ENCODE measurements at regions not wholly inside any gene's neighbourhood (a gene's known extent, or its start where the extent isn't known, plus 50 kb on each side); places are given as distances from the start of the nearest gene placed in this dataset.
"Not testable (repeated sequence)": the region's sequence is repeated elsewhere in the genome, so short reads cannot be mapped to it uniquely, and the experiment has no call there.

DNA sequence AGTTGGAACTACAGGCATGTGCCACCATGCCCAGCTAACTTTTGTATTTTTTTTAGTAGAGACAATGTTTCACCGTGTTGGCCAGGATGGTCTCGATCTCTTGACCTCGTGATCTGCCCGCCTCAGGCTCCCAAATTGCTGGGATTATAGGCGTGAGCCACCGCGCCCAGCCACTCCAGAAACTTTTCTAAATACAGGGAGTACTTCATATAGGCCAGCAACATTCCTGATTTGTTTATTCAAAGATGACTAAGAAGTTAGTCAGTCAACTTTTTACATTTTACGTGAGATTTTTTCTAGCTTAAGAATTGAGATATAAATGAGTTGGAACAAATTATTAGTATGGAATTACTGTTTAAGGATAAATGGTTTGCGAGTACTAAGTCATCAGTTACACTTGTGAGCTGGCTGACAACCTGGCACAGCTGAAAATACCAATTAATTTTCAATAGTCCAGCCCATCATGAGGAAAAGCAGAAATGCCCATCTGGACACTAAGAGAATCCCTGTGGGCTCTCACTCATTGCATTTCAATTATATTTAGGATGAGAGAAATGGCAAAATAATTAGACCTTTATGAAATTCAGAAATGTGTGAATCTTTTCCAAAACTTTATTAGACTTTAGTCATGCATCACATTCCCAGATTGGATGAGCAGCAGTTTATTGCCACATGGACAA lies 430.8 kb upstream of the SPATA31A3 start:
- not testable (repeated sequence) for DNase-seq (ENCODE audit: low read depth, low spot score)

- not testable (repeated sequence) for DNase-seq (ENCODE audit: low read depth, low spot score)
These were observed 426.2 kb upstream of the SPATA31A3 start for GRCh38 chr9:67418496-67419079.

- not testable (repeated sequence) for DNase-seq (ENCODE audit: low read depth, low spot score)
These were observed 425.1 kb upstream of the SPATA31A3 start for GRCh38 chr9:67417341-67417983.

GRCh38 chr9:67416639-67417038 lies 424.3 kb upstream of the SPATA31A3 start:
- DNase-seq (ENCODE audit: low read depth, low spot score): peak; percentile 1

- DNase-seq (ENCODE audit: low read depth, low spot score): not testable (repeated sequence)
These were observed 418.4 kb upstream of the SPATA31A3 start for GRCh38 chr9:67410606-67411220.

GRCh38 chr9:67403739-67404138 lies 411.4 kb upstream of the SPATA31A3 start:
- DNase-seq (ENCODE audit: low read depth, low spot score): not testable (repeated sequence)

DNA sequence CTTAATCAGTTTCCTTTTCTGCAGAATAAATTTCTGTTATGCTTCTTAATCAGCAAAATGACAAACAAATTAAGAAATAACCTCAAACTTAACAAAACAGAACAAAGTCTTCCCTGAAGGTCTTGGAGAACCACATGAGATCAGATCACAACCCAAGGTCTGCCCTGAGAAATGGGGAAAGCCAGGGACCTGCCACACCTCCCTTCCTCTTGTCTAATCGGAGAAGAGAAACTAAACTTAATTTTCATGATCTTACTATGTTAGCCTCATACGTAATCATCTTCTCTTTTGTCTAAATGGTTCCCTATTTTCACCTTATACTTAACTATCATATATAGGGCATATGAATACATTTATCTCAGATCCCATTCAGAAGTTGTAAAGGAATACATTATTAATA lies 405.4 kb upstream of the SPATA31A3 start:
- DNase-seq (ENCODE audit: low read depth, low spot score): not testable (repeated sequence)

- not testable (repeated sequence) for DNase-seq (ENCODE audit: low read depth, low spot score)
These were observed 402.4 kb upstream of the SPATA31A3 start for GRCh38 chr9:67394782-67395181.

DNA sequence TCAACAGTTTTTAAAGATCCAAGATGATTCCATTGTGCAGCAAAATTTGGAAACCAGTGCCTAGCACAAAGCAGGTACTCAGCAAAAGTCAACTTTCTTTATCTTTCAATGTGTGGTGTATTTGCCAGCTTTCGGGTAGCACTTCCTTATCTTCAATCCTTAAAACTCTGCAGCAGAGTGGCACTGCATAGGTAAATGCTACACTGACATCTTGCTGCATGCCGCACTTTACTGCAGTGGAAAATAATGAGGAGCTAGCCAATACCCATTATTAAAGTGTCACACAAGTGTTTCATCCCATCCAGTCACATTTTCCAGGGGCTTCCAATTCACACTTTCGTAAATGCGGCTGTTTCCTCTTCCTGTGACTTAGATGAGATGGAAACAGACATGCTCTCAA lies 401.7 kb upstream of the SPATA31A3 start:
- DNase-seq (ENCODE audit: low read depth, low spot score): not testable (repeated sequence)

DNA sequence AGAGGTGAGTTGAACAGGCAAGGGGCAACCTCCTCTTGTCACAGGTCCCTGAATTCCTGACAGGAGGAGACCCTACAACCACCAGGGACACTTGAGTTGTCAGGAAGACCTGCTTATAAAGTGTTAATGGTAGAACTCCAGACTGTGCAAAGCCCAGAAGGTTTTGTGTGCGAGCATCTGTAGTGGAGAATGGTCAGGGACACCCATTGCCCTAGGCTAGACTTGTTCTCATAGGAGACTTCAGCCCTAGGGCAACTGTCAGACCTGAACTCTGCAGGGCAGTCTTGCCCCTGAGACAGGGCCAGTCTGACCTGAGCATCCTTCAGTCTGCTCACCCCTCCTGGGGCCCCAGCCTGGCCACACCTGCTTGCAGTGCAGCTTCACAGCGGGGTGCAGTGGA lies 377.3 kb upstream of the SPATA31A3 start:
- not testable (repeated sequence) for DNase-seq (ENCODE audit: low read depth, low spot score)

- DNase-seq (ENCODE audit: low read depth, low spot score): not testable (repeated sequence)
These were observed 370.0 kb upstream of the SPATA31A3 start for GRCh38 chr9:67362325-67362724.

DNA sequence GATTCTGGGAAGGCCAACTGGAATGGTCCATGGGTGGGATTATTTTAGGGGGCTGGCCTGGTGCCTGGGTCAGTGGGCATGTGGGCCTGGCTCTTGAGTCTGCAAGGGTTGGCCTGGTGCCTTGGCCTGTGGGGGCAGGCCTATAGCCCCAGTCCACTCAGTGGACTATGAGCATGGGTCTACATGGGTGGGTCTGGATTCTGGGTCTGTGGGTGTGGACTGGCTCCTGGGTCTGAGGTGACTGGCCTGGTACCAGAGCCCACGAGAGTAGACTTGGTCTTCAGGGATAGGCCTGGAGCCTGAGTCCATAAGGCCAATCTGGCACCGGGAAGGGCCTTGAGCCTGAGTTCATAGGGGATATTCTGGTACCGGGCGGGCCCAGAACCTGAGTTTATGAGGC lies 361.6 kb upstream of the SPATA31A3 start:
- not testable (repeated sequence) for DNase-seq (ENCODE audit: low read depth, low spot score)

DNA sequence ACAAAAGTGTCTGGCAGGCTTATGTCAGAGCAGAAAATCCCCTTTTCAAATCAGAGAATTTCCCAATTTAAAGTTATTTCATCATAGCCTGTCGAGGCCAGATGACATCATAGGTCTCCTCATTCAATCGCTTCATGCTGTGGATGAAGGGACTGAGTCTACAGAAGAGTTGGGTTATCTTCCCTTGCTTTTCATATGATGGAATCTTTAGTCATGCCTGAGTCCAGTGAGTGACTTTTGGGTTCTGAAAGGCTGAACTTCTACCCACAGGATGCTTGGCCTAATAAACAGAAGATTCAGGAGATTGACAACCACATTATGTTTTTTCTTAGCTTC lies 357.0 kb upstream of the SPATA31A3 start:
- DNase-seq (ENCODE audit: low read depth, low spot score): not testable (repeated sequence)

- not testable (repeated sequence) for DNase-seq (ENCODE audit: low read depth, low spot score)
These were observed 356.4 kb upstream of the SPATA31A3 start for GRCh38 chr9:67348562-67349423.

DNA sequence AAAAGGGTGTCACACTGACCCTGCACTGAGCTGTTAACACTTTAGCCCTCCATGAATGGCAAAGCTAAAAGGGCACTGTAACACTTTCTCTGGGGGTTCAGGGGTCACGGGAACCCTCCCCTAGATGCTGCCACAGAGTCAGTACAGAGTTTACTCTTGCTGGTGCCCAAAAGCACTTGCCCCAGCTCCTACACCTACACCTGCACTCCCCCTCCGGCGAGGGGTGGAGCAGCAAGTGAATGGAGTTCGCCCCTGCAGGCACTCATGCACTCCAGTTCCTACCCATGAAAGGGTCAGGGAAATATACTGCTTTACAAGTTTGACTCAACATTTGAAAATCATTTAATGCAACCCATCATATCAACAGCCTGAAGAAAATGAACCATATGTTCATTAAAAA lies 355.7 kb upstream of the SPATA31A3 start:
- DNase-seq (ENCODE audit: low read depth, low spot score): not testable (repeated sequence)

- not testable (repeated sequence) for DNase-seq (ENCODE audit: low read depth, low spot score)
These were observed 346.9 kb upstream of the SPATA31A3 start for GRCh38 chr9:67339216-67339615.

- not testable (repeated sequence) for DNase-seq (ENCODE audit: low read depth, low spot score)
These were observed 345.9 kb upstream of the SPATA31A3 start for GRCh38 chr9:67338201-67338600.

GRCh38 chr9:67334727-67335572 lies 342.6 kb upstream of the SPATA31A3 start:
- not testable (repeated sequence) for DNase-seq (ENCODE audit: low read depth, low spot score)

DNA sequence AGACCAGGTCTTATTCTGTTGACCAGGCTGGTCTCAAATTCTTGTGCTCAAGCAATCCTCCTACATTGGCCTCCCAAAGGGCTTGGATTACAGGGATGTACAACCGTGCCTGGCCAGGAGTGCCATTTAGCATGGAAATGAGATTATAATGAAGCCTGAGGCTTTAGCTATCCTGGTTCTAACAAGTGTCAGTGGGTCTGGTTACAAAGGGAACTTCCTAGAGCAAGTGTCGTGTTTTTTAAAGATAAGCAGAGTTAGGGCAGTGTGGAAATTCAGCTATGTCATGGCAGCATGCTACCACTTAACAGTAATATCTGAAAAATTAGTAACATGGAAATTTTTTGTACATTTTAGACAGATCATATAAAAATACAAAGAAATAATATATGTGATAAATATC lies 339.3 kb upstream of the SPATA31A3 start:
- DNase-seq (ENCODE audit: low read depth, low spot score): not testable (repeated sequence)

DNA sequence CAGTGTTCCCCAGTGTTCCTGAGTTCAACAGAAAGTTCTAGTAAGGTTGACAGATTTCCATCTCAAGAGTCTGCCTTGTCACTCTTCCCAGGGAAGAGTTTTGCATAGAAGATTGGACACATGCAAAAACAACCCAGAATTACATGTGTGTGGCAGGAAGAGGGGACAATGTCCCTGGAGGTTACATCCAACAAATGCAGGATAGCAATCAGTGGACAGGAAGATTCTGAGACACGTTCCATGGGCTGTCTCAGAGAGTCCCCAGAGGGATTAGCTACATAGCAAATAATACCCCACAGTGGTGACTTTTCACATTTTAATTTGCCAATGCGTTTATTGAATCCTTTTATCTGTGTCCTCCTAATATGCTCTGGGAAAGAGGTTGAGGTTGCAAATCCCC lies 321.1 kb upstream of the SPATA31A3 start:
- not testable (repeated sequence) for DNase-seq (ENCODE audit: low read depth, low spot score)

Data from ELF-1 (cell line).